ENCODE measurements at regions not wholly inside any gene's neighbourhood (a gene's known extent, or its start where the extent isn't known, plus 50 kb on each side); places are given as distances from the start of the nearest gene placed in this dataset.

- TF ChIP-seq, protein P1, sequence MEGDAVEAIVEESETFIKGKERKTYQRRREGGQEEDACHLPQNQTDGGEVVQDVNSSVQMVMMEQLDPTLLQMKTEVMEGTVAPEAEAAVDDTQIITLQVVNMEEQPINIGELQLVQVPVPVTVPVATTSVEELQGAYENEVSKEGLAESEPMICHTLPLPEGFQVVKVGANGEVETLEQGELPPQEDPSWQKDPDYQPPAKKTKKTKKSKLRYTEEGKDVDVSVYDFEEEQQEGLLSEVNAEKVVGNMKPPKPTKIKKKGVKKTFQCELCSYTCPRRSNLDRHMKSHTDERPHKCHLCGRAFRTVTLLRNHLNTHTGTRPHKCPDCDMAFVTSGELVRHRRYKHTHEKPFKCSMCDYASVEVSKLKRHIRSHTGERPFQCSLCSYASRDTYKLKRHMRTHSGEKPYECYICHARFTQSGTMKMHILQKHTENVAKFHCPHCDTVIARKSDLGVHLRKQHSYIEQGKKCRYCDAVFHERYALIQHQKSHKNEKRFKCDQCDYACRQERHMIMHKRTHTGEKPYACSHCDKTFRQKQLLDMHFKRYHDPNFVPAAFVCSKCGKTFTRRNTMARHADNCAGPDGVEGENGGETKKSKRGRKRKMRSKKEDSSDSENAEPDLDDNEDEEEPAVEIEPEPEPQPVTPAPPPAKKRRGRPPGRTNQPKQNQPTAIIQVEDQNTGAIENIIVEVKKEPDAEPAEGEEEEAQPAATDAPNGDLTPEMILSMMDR (IDR thresholded peaks at IDR 0.05; ENCODE audit: low read depth, low read length, missing control alignments), result no peak
- in situ Hi-C loops (cut with HindIII; ENCODE audit: low sequenced_read_pairs), result no loop called here
- no peak for DNase-seq (ENCODE audit: low read depth)
- no peak overlapping the region for H3K4me3 ChIP-seq (ENCODE audit: low read depth, low read length)
Observed at GRCh38 chr22:47966316-47966715, 1203.9 kb downstream of the TBC1D22A start.

DNA sequence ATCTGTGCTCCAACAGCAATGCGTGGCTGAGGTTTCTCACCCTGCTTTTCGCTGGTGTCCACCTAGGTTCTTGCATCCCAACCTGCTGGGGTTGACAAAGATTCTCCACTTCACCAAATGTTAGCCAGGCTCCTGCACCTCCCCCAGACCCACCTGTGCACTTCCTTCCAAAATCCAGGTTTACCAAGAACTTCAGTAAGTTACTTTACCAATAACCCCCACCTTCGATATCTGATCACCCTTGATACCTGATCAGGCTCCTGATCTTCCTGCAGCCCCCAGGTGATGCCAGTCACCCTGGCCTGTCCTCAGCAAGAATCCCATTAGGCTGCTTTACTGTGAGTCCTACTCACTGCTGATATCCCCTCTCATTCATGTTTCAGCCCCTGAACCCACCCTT, 1203.4 kb downstream of the TBC1D22A start:
- in situ Hi-C loops (cut with HindIII; ENCODE audit: low sequenced_read_pairs), result no loop called here
- no peak for DNase-seq (ENCODE audit: low read depth)
- no peak overlapping the region for H3K4me3 ChIP-seq (ENCODE audit: low read depth, low read length)
- TF ChIP-seq, protein P1 (IDR thresholded peaks at IDR 0.05; ENCODE audit: low read depth, low read length, missing control alignments), result no peak

- DNase-seq (ENCODE audit: low read depth), result no peak
- TF ChIP-seq, protein P1 (IDR thresholded peaks at IDR 0.05; ENCODE audit: low read depth, low read length, missing control alignments), result no peak
- in situ Hi-C loops (cut with HindIII; ENCODE audit: low sequenced_read_pairs), result no loop called here
- no peak overlapping the region for H3K4me3 ChIP-seq (ENCODE audit: low read depth, low read length)
Observed at GRCh38 chr22:47965066-47965465, 1202.6 kb downstream of the TBC1D22A start.

- H3K4me3 ChIP-seq (ENCODE audit: low read depth, low read length), result no peak overlapping the region
- TF ChIP-seq, protein P1 (IDR thresholded peaks at IDR 0.05; ENCODE audit: low read depth, low read length, missing control alignments), result no peak
- no peak for DNase-seq (ENCODE audit: low read depth)
- in situ Hi-C loops (cut with HindIII; ENCODE audit: low sequenced_read_pairs), result no loop called here
Observed at GRCh38 chr22:47963660-47964059, 1201.2 kb downstream of the TBC1D22A start.

GRCh38 chr22:47957649-47958048, 1195.2 kb downstream of the TBC1D22A start:
- TF ChIP-seq, protein P1 (IDR thresholded peaks at IDR 0.05; ENCODE audit: low read depth, low read length, missing control alignments), result no peak
- in situ Hi-C loops (cut with HindIII; ENCODE audit: low sequenced_read_pairs), result loop anchor here (5.0 kb wide), 1 partner anchor 40 kb away; no protein-coding TSS in a partner anchor
- no peak for DNase-seq (ENCODE audit: low read depth)
- no peak overlapping the region for H3K4me3 ChIP-seq (ENCODE audit: low read depth, low read length)

GRCh38 chr22:47954107-47954506, 1191.7 kb downstream of the TBC1D22A start:
- TF ChIP-seq, protein P1 (IDR thresholded peaks at IDR 0.05; ENCODE audit: low read depth, low read length, missing control alignments), result no peak
- DNase-seq (ENCODE audit: low read depth), result no peak
- no peak overlapping the region for H3K4me3 ChIP-seq (ENCODE audit: low read depth, low read length)
- in situ Hi-C loops (cut with HindIII; ENCODE audit: low sequenced_read_pairs), result no loop called here

DNA sequence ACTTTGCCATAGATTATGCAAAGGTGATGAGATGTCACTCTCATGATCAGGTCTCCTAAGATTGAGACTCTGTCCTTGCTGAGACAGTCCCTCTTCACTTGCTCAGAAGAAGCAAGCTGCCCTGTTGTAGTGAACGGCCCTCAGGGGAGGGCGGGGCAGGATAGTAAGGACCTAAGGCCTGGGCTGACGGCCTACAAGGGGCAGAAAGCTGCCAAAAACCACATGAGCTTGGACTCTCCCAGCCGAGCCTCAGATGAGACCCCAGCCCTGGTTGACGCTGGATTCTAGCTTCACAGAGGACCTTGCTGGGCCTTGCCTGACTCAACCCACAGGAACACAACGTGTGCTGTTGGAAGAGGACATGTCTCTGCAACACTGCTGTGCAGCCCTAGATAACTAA, 1182.5 kb downstream of the TBC1D22A start:
- no peak overlapping the region for H3K4me3 ChIP-seq (ENCODE audit: low read depth, low read length)
- no peak for DNase-seq (ENCODE audit: low read depth)
- TF ChIP-seq, protein P1 (IDR thresholded peaks at IDR 0.05; ENCODE audit: low read depth, low read length, missing control alignments), result no peak
- in situ Hi-C loops (cut with HindIII; ENCODE audit: low sequenced_read_pairs), result no loop called here
